GM18519 (cell line): ENCODE measurements at regions not wholly inside any gene's neighbourhood (a gene's known extent, or its start where the extent isn't known, plus 50 kb on each side); places are given as distances from the start of the nearest gene placed in this dataset.
"Not testable (repeated sequence)": the region's sequence is repeated elsewhere in the genome, so short reads cannot be mapped to it uniquely, and the experiment has no call there.

Experiments
- ATAC-seq: cut with Tn5 transposase; IDR thresholded peaks from one replicate; pipeline ENCODE4 v1.9.1; 2021; ENCODE audit warnings: mild to moderate bottlenecking, moderate library complexity; ENCODE audit not compliant: unreplicated experiment, low FRiP score

- ATAC-seq, result peak; percentile 72
These were observed 389.0 kb upstream of the ZFP42 start for GRCh38 chr4:187606581-187606980.

DNA sequence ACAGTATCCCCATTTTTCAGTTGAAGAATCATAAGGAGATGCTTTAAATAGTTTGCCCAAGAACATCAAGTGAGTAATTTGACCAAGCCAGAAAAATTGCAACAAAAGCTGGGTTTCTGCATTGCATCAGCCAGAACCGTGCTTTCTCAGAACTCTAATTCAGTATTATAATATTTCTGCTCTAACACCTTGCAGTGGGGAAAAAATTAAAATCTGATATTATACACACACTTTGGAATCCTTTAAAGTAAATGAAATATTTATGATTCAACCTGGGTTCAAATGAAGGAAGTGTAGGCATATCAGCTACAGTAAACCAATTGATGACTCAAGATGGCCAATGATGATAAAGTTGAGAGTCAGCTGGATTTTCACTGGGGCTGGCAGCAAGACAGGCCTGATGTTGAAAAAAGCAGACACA lies 387.6 kb upstream of the ZFP42 start:
- no peak for ATAC-seq

GRCh38 chr4:187612301-187612700 lies 383.3 kb upstream of the ZFP42 start:
- no peak for ATAC-seq

DNA sequence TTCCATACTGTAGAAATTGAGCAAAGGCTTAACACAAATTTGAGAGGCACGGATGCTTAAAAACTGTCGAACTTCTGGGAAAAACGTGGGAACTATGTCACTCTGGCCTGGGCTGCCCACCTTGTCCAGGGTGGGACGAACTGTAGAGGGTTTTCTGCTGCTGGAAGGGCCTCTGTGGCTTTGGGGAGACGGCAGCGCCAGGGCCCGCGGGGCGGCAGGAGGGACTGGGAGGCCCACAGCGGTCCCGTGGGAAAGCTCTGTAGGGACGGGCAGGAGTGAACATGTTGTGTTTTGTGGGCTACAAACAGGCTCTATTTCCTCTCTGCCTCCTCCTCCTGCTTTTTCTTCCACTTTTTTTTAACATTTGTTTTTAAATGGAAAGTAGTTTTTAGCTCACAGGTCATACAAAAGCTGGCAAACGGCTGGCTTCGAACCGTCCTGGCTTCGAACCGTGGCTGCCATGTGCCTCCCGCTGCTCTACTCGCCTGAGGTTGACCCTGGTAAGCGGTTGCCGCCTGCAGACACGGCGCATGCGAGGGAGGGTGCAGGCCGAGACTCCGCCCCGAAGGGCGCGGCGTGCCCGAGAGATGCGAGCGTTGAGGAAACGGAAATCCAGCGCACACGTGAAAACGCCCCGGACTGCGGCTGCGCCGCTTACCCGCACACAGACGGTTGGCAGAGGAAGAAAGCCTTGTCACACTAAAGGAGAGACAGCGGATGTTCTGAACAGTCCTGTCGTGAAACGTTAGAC lies 382.3 kb upstream of the ZFP42 start:
- ATAC-seq, result no peak

GRCh38 chr4:187615972-187616371 lies 379.6 kb upstream of the ZFP42 start:
- ATAC-seq, result no peak

GRCh38 chr4:187617113-187617512 lies 378.5 kb upstream of the ZFP42 start:
- ATAC-seq, result no peak

DNA sequence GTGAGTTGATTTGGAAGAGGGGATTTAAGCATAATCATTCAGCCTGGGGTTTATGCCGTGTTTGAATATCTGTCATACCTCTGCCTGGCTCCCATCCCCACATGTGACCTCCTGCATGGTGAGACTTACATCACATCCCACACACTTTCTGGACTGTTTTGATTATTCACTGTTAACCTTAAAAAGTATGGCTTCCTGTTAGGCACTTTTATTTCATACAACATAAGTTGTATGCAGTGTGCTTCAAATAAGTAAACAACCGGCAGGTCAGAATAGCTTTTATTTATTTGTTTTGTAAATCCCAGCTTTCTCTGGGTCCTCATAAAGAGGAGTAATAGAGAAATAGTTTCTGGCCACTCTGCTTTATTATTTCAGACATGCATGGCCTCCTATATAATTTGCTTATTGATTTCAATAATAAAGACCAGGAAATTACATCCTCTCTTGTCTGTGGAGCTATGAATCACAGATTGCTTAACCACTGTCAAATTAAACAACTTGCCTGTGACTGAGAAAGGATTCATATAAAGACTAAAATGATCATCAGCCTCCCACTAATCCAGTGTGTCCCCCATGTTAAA lies 376.8 kb upstream of the ZFP42 start:
- no peak for ATAC-seq

GRCh38 chr4:187619319-187619718 lies 376.3 kb upstream of the ZFP42 start:
- ATAC-seq, result no peak

GRCh38 chr4:187632260-187632995 lies 363.1 kb upstream of the ZFP42 start:
- no peak for ATAC-seq

DNA sequence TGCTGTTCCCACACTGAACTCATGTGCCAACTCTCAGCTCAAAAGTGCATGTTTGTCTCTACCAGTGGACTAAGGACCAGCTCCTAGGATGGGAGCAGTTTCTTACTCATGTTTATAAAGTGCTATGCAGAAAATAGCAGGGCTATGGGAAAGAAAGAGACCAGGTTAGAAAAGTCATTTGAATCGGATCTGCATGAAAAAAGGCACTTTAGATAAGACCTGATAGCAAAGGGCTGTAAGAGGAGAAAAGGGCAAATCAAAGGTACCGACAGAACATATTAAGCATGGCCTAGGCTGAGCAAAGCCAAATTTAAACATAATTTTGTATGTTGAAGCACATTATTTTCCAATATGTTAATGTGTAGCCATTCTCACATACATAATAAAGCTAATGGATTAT lies 362.3 kb upstream of the ZFP42 start:
- no peak for ATAC-seq

DNA sequence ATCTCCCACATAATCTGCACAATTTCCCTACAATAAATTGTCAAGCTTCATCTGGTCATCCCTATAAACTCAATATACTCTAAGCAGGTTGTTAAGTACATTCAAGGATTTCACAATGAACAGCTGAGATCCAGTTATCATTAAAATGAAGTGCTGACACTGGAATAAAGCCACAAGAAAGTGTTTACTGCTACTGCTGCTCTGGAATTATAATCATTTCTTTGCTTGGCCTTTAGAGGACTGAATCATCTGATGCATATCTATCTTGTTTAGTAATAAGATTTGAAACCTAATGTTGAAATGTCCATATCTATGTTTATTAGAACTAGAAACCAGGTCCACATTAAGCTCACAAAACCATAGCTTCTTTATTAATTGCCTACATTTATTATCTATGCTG lies 338.6 kb upstream of the ZFP42 start:
- no peak for ATAC-seq

DNA sequence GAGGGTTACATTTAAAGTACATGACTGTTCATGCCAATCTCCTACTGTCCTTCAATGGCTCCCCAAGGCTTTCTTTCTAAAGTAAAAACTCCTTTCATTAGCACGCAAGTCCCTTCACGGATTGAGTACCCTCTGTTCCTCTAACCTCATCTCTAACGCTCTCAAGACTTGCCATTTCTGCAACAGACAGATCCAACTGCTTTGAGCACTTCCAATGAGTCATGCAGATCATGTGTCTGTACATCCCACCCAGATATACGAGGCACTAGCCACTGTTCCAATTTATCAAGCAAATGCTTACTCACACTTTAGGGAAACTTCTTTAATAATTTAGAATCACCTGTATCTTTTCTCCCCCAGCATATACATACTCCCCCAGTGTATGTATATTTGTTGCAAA lies 332.5 kb upstream of the ZFP42 start:
- ATAC-seq, result no peak

- ATAC-seq, result no peak
These were observed 331.6 kb upstream of the ZFP42 start for GRCh38 chr4:187664011-187664410.

DNA sequence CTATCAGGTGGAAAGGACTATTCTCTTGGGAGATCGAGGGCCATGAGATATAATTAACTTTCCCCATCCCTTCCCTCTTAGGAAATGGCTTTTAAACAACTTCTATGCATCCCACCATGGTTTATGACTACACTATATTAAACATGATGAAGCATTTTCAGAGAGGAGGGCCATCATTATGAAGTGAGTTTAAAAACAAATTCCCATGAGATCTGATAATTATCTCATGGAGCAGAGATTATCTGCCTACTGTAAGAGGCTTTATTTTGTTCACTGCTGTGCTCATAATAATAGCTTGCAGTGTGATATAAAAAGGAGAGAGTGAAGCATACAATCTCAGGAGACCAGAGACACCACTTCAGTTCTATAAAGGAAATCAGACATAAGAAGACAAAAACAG lies 330.5 kb upstream of the ZFP42 start:
- ATAC-seq, result no peak

DNA sequence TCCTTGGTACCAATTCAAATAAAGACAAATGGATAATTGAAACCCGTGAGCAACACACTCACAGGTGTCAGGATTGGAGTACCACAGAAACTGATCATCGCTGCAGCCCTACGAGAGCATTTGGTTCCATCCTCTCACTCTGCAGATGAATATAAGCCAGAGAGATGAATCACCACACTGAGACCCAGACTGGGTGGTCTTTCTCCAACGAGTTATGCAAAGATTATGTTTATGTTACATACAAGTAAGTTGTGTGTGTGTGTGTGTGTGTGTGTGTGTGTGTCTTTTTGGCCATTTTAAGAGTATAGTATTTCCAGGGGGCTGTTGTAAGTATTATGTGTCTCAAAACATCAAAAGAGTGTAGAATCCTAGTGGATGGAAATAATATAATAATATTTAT lies 329.5 kb upstream of the ZFP42 start:
- no peak for ATAC-seq

DNA sequence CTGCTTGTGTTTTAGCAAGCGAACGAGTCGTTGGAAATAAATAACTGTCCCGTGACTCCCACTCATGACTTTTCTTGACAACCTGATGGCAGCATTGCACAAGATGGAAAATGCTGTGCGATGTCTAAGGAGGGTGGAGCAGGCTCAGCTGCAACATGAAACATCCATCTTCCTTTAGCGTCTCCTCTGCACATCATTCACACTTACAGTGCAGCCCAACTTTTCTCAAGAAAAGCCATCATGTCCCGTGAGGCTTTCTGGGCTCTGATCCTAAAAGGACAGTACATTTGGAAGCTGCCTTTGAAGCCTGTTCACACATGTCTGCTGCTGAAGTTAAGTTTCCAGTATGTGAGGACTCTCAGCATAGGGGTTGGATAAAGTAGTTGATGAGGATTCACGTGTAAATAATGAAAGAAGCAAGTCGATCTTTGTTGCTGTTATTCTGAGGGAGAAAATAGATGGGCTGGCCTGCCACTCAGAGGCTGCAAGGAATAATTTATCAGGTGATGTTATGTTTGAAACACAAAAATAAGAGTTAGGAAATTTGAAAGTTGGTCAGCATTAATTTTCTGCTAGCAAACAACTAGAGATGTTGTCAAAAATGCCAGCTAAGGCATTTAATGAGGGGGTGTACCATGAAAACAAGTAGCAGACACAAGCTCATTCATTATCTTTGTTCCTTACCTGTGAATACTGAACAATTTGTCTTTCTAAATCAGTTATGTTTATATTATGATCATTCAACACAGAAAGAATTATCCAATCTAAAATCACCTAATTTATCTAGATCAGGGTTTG lies 328.7 kb upstream of the ZFP42 start:
- no peak for ATAC-seq

- no peak for ATAC-seq
These were observed 327.0 kb upstream of the ZFP42 start for GRCh38 chr4:187668526-187669082.

DNA sequence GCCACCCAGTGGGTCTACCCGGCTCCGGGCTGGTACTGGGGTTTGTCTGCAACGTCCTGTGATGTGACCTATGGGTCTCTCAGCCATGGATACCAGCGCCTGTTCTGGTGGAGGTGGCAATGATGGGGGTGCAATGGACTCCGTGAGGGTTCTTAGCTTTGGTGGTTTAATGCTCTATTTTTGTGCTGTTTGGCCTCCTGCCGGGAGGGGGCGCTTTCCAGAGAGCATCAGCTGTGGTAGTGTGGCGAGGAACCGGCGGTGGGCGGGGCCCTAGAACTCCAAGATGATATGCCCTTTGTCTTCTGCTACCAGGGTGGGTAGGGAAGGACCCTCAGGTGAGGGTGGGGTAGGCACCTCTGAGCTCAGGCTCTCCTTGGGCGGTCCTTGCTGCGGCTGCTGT lies 324.1 kb upstream of the ZFP42 start:
- ATAC-seq, result not testable (repeated sequence)

GRCh38 chr4:187671958-187672357 lies 323.6 kb upstream of the ZFP42 start:
- ATAC-seq, result not testable (repeated sequence)

- not testable (repeated sequence) for ATAC-seq
These were observed 323.0 kb upstream of the ZFP42 start for GRCh38 chr4:187672526-187672925.

DNA sequence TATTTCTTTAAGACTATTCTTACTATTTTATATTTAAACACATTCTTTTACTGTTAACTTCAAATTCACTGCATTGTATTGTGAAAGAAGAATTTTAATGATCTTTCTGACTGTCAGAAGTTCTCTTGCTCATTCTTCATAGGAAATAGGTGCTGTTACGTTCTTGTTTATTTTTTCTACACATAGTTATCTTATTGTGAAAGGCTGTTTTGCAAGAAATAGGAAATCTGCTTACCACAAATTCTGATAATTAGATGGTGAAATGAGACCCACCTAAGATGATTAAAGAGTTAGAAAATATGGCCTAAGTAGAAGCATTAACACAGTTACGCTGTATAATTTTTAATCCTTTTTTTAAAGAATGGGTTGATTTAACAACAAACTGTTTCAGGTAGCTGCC lies 316.1 kb upstream of the ZFP42 start:
- ATAC-seq, result no peak
